B cell (primary cell): ENCODE measurements at regions not wholly inside any gene's neighbourhood (a gene's known extent, or its start where the extent isn't known, plus 50 kb on each side); places are given as distances from the start of the nearest gene placed in this dataset.

Experiments used
- ATAC-seq: fragments of 200-7000 bp; cut with Tn5 transposase; one replicate; pipeline ENCODE4 v1.10.0; 2021; ENCODE audit warnings: low read depth, mild to moderate bottlenecking, moderate number of reproducible peaks, moderate library complexity
- CTCF ChIA-PET: fragments of 350-600 bp; sonication (Branson Sonifier 250); formaldehyde crosslinking; loops from one replicate; lab custom pipeline; 2021; ENCODE audit warnings: antibody characterized with exemption, inconsistent platforms; lab: Charles Lee
- POLR2A ChIA-PET: fragments of 350-600 bp; sonication (Branson Sonifier 250); formaldehyde crosslinking; loops from one replicate; lab custom pipeline; 2021; ENCODE audit warnings: antibody characterized with exemption; lab: Charles Lee
- DNase-seq: peaks from one replicate; pipeline ENCODE4 v3.0.0; 2013
- H2AFZ ChIP-seq: 2 replicates; pipeline ENCODE4 v1.6.1; 2012; ENCODE audit warnings: mild to moderate bottlenecking, low read depth, low read length; ENCODE audit not compliant: insufficient read depth, poor library complexity, severe bottlenecking
- H3K27ac ChIP-seq, 2 donors: 1 replicate in 1 of 2; 2 replicates in 1 of 2; pipeline ENCODE4 v1.5.1; 2012 to 2013; ENCODE audit warnings: low read length in 2 of 2, mild to moderate bottlenecking in 2 of 2, moderate library complexity in 1 of 2
- H3K27me3 ChIP-seq, 4 experiments: fragments of 200-600 bp in 1 of 4; sonication (generic) in 1 of 4; replicated peaks in 1 of 4; 1 replicate in 2 of 4; 2 replicates in 2 of 4; pipeline versions ENCODE4 v1.6.1 to v1.7.0; 2013 to 2016; ENCODE audit warnings: low read length in 3 of 4, mild to moderate bottlenecking in 2 of 4, mixed read lengths in 1 of 4, moderate library complexity in 1 of 4; ENCODE audit not compliant: insufficient read depth in 4 of 4, control insufficient read depth in 3 of 4; ENCODE audit errors: control extremely low read depth in 1 of 4
- H3K36me3 ChIP-seq, 2 experiments: replicated peaks in 1 of 2; 1 replicate in 1 of 2; 2 replicates in 1 of 2; pipeline versions ENCODE4 v1.6.1 to v1.7.1; 2013; ENCODE audit warnings: low read length in 1 of 2; ENCODE audit not compliant: insufficient read depth in 2 of 2, control insufficient read depth in 1 of 2; ENCODE audit errors: control extremely low read depth in 1 of 2, extremely low read depth in 1 of 2
- H3K4me1 ChIP-seq, 2 donors: fragments of 200-600 bp in 1 of 2; sonication (generic) in 1 of 2; 1 replicate in 1 of 2; 2 replicates in 1 of 2; pipeline versions ENCODE4 v1.5.1 to v1.6.1; 2013 to 2017; ENCODE audit warnings: low read length in 2 of 2; ENCODE audit not compliant: control insufficient read depth in 2 of 2, insufficient read depth in 2 of 2
- H3K4me2 ChIP-seq: replicated peaks from 2 replicates; pipeline ENCODE3; 2012; ENCODE audit warnings: mild to moderate bottlenecking, low read depth, low read length; ENCODE audit not compliant: poor library complexity, severe bottlenecking
- H3K4me3 ChIP-seq, 5 experiments: fragments of 200-600 bp in 1 of 5; sonication (generic) in 1 of 5; 1 replicate in 3 of 5; 2 replicates in 2 of 5; pipeline versions ENCODE4 v1.5.1 to v1.7.0; 2011 to 2016; ENCODE audit warnings: low read length in 4 of 5, mild to moderate bottlenecking in 4 of 5, low read depth in 2 of 5, control low read depth in 1 of 5, moderate library complexity in 1 of 5; ENCODE audit not compliant: insufficient read depth in 1 of 5; ENCODE audit errors: control extremely low read depth in 1 of 5, extremely low read depth in 1 of 5
- H3K79me2 ChIP-seq: fragments of 200-600 bp; sonication (generic); one replicate; pipeline ENCODE4 v1.6.0; 2016; ENCODE audit warnings: low read length; ENCODE audit not compliant: control insufficient read depth, insufficient read depth
- H3K9ac ChIP-seq: fragments of 200-600 bp; sonication (generic); 2 replicates; pipeline ENCODE4 v1.6.1; 2017; ENCODE audit warnings: mild to moderate bottlenecking, low read length, moderate library complexity
- H3K9me3 ChIP-seq, 3 donors: one replicate each; pipeline versions ENCODE4 v1.6.1 to v1.7.1; 2013; ENCODE audit warnings: low read length in 2 of 3; ENCODE audit not compliant: control insufficient read depth in 2 of 3, insufficient read depth in 1 of 3; ENCODE audit errors: control extremely low read depth in 1 of 3
- H4K20me1 ChIP-seq: 2 replicates; pipeline ENCODE4 v1.6.0; 2012; ENCODE audit warnings: mild to moderate bottlenecking, low read length; ENCODE audit not compliant: insufficient read depth, control insufficient read depth, poor library complexity, severe bottlenecking
- H3K27ac Mint-ChIP-seq: one replicate; pipeline ENCODE4 v1.8.0; 2021; ENCODE audit warnings: mixed read lengths
- H3K27me3 Mint-ChIP-seq: one replicate; pipeline ENCODE4 v1.8.0; 2021; ENCODE audit warnings: mixed read lengths
- H3K4me1 Mint-ChIP-seq: one replicate; pipeline ENCODE4 v1.8.0; 2021; ENCODE audit warnings: mixed read lengths
- H3K4me3 Mint-ChIP-seq: one replicate; pipeline ENCODE4 v1.8.0; 2021; ENCODE audit warnings: mixed read lengths
- H3K9me3 Mint-ChIP-seq: one replicate; pipeline ENCODE4 v1.8.0; 2022; ENCODE audit warnings: mixed read lengths; ENCODE audit not compliant: insufficient read depth
- EZH2 ChIP-seq: IDR thresholded peaks from 2 replicates; pipeline ENCODE4 v1.6.1; 2012; ENCODE audit warnings: borderline replicate concordance, low read depth, mild to moderate bottlenecking, moderate library complexity, low read length; ENCODE audit not compliant: insufficient read depth, poor library complexity, severe bottlenecking
- whole genome bisulfite sequencing: methylation state at CpG from one replicate; pipeline ENCODE4 v1.1.5; 2013; ENCODE audit warnings: missing lambda C conversion rate; ENCODE audit not compliant: insufficient coverage; 5-methylcytosine and 5-hydroxymethylcytosine counted together
- intact Hi-C: fragments of 100-400 bp; cut with micrococcal nuclease; formaldehyde crosslinking; loops from one replicate; pipeline ENCODE4 v1.10.0; 2022
- TF ChIP-seq, protein P1 (sequence below): fragments of 200-600 bp; IDR thresholded peaks from one replicate; pipeline ENCODE4 v1.8.0; 2022; ENCODE audit warnings: antibody characterized with exemption, mild to moderate bottlenecking

DNA sequence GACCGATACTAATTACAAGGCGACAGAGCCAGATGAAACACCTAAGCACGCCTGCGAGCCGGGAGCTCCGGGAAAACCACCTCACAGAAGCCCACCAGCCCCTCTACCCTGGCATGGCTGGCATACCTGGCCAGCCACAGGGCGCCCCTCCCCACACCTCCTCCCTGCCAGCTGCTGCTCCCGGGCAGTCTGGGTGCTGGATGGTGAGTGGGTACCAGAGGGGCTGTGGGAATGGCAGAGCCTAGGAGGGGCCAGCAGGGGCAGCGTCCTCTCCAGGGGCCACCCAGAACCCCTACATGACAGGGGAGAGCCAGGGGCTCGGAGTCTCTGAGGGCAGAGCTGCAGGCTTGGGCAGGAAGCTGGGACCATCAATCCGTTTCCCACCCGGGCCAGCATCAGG lies 58.7 kb upstream of the GPC1 start:
- H3K4me3 ChIP-seq: no peak overlapping the region
- no peak overlapping the region for H3K9ac ChIP-seq
- no peaks in the 10 kb centered on the region for H4K20me1 ChIP-seq
- H3K9me3 Mint-ChIP-seq: no peaks in the 10 kb centered on the region
- no peak for ATAC-seq
- no peaks in the 10 kb centered on the region for H3K79me2 ChIP-seq
- 79% methylated on average over 7 of the region's 12 CpGs for whole genome bisulfite sequencing
- TF ChIP-seq EZH2: no peak
- TF ChIP-seq, protein P1, sequence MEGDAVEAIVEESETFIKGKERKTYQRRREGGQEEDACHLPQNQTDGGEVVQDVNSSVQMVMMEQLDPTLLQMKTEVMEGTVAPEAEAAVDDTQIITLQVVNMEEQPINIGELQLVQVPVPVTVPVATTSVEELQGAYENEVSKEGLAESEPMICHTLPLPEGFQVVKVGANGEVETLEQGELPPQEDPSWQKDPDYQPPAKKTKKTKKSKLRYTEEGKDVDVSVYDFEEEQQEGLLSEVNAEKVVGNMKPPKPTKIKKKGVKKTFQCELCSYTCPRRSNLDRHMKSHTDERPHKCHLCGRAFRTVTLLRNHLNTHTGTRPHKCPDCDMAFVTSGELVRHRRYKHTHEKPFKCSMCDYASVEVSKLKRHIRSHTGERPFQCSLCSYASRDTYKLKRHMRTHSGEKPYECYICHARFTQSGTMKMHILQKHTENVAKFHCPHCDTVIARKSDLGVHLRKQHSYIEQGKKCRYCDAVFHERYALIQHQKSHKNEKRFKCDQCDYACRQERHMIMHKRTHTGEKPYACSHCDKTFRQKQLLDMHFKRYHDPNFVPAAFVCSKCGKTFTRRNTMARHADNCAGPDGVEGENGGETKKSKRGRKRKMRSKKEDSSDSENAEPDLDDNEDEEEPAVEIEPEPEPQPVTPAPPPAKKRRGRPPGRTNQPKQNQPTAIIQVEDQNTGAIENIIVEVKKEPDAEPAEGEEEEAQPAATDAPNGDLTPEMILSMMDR: no peak
- H3K4me2 ChIP-seq: no peak overlapping the region
- H3K4me3 Mint-ChIP-seq: no peak overlapping the region
- H3K9me3 ChIP-seq: no peaks in the 10 kb centered on the region
- H3K4me1 ChIP-seq: no peaks in the 10 kb centered on the region
- ChIA-PET CTCF (no interaction called here), POLR2A (no interaction called here)
- no peaks in the 10 kb centered on the region for H3K36me3 ChIP-seq
- DNase-seq: no peak
- no peaks in the 10 kb centered on the region for H3K27me3 ChIP-seq
- no peak overlapping the region for H3K27ac ChIP-seq
- H3K27me3 Mint-ChIP-seq: peaks cover 10% of the 10 kb centered on the region
- H3K4me1 Mint-ChIP-seq: no peaks in the 10 kb centered on the region
- no peak overlapping the region for H3K27ac Mint-ChIP-seq
- H2AFZ ChIP-seq: no peak overlapping the region
- intact Hi-C loops: no loop called here

DNA sequence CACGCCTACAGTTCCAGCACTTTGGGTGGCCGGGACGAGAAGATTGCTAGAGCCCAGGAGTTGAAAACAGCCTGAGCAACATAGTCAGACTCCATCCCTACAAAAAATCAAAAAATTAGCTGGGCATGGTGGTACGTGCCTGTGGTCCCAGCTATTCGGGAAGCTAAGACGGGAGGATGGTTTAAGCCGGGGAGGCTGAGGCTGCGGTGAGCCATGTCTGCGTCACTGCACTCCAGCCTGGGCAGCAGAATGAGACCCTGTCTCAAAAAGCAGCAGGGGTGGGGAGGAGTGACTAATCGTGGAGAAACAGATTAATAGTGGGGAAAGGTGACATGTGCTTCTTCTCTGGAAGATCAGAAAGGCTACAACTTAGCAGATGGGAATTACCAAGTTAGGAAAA lies 58.1 kb upstream of the GPC1 start:
- no peaks in the 10 kb centered on the region for H3K9me3 Mint-ChIP-seq
- 92% methylated on average over 10 of the region's 10 CpGs for WGBS

More for the DNA sequence above, 58.1 kb upstream of the GPC1 start:
- H2AFZ ChIP-seq: no peak overlapping the region
- H3K4me1 Mint-ChIP-seq: no peaks in the 10 kb centered on the region
- H3K4me3 ChIP-seq: no peak overlapping the region
- CTCF ChIA-PET: no interaction called here
- DNase-seq (no peak), ATAC-seq (no peak)
- H3K9me3 ChIP-seq: no peaks in the 10 kb centered on the region
- no peak overlapping the region for H3K27ac Mint-ChIP-seq
- intact Hi-C loops: no loop called here
- TF ChIP-seq, protein P1: no peak
- no peak for TF ChIP-seq EZH2
- H3K27me3 Mint-ChIP-seq: peaks cover 10% of the 10 kb centered on the region
- no peaks in the 10 kb centered on the region for H3K27me3 ChIP-seq
- POLR2A ChIA-PET: no interaction called here
- H3K36me3 ChIP-seq: no peaks in the 10 kb centered on the region
- no peak overlapping the region for H3K4me2 ChIP-seq
- no peaks in the 10 kb centered on the region for H4K20me1 ChIP-seq
- H3K9ac ChIP-seq: no peak overlapping the region
- H3K79me2 ChIP-seq: no peaks in the 10 kb centered on the region
- H3K4me1 ChIP-seq: no peaks in the 10 kb centered on the region
- no peak overlapping the region for H3K4me3 Mint-ChIP-seq
- no peak overlapping the region for H3K27ac ChIP-seq
